NCI-H1694 (cell line): ENCODE measurements at regions not wholly inside any gene's neighbourhood (a gene's known extent, or its start where the extent isn't known, plus 50 kb on each side); places are given as distances from the start of the nearest gene placed in this dataset.

Experiments
- DNase-seq: peaks from one replicate; lab custom pipeline; 2025; lab: John Stamatoyannopoulos, UW

GRCh38 chr14:47857646-47858045, 182.2 kb upstream of the MDGA2 start:
- DNase-seq: no peak

- no peak for DNase-seq
These were observed 176.9 kb upstream of the MDGA2 start for GRCh38 chr14:47852278-47852677.

DNA sequence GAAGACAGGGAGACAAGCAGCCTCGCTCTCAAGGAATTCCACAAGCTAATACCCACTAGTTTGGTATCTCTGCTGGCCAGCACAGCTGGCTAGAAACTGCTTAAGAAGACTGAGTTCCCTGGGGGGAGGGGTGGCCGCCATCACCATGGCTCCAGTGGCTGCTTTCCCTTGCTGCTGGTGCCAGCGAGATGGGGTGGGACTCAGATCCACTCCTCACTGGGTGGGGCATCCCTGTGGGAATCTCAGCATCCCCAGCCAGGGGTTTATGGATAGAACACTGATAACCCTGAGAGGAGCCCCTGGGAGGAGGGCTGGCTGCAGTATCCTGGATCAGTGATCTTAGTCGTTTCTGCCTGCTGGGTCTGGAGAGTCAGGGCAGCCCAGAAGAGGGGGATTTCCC, 170.6 kb upstream of the MDGA2 start:
- DNase-seq: no peak

DNA sequence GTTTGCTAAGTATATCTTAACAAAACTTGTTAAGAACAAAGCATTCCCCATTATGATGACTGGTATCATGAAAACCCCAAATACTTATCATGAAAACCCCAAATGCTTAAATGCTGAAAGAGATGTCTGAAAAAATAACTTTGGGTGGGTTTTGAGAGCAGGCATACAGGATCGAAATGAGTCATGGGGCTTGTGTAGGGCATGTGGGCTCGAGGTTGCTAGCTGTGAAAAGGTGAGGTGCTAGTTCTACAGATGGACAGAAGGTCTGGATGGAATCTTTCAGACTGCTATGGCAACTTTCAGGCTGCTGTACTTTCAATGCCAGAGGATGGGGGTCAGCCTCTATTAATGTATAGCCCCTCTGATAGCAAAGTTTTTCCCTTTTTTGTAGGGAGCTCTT, 167.8 kb upstream of the MDGA2 start:
- DNase-seq: no peak

GRCh38 chr14:47833011-47833410, 157.6 kb upstream of the MDGA2 start:
- no peak for DNase-seq

DNA sequence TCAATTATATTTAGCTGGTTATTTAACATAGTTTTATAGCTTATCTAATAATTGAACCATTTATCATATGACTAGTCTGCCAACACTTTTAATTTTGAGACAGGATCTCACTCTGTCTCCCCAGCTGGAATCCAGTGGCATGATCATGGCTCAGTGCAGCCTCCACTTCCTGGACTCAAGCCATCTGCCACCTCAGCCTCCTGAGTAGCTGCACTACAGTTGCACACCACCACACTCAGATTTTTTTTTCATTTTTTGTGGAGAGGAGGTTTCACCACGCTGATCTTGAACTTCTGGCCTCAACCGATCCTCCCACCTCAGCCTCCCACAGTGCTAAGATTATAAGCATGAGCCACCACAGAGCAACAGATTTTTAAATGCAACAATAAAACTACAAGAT, 151.4 kb upstream of the MDGA2 start:
- no peak for DNase-seq

- DNase-seq: no peak
These were observed 146.9 kb upstream of the MDGA2 start for GRCh38 chr14:47822326-47822725.

DNA sequence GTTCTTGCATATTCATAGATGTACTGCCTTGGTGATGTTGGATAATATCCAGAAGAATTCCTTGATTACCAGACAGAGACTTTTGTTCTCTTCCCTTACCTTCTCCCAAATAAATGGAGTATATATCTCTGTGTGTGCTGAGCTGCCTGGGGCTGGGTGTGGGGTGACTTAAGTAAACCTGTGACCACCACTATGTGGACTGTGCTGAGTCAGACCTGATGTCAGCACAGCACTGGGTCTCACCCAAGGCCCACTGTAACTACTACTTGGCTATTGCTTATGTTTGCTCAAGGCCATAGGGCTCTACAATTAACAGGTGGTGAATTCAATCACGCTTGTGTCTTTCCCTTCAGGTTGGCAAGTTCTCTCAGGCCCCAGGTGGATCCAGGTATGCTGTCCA, 145.7 kb upstream of the MDGA2 start:
- no peak for DNase-seq

DNA sequence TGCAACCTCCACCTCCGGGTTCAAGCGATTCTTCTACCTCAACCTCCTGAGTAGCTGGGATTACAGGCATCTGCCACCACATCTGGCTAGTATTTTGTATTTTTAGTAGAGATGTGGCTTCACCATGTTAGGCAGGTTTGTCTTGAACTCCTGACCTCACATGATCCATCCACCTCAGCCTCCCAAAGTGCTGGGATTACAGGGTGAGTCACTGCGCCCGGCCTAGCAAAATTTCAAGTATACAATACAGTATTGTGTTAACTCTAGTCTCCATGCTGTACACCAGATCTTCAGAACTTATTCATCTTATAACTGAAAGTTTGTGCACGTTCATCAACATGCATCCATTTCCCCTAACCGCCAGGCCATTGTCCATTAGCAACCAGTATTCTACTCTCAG, 115.1 kb upstream of the MDGA2 start:
- no peak for DNase-seq

- no peak for DNase-seq
These were observed 109.7 kb upstream of the MDGA2 start for GRCh38 chr14:47785058-47785457.

DNA sequence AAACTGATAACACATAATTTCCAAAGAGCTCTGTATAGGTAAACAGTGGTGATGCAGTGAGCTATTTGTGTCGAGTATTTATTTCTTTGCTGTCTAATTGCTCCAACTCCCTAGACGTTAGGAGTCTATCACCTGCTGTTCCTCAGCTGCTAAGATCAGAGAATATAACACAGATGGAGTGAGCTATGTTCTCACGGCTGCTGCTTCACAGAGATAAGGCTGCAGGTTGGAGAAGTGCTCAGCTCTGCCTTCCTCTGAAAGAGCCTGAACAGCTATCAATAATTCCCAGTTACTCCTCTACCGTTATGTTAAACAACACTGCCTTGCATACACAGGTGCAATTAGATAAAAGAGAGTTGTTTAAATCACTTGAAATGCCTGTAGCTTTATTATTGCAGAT, 103.2 kb upstream of the MDGA2 start:
- no peak for DNase-seq

GRCh38 chr14:47772652-47773051, 97.2 kb upstream of the MDGA2 start:
- no peak for DNase-seq

- no peak for DNase-seq
These were observed 87.9 kb upstream of the MDGA2 start for GRCh38 chr14:47763188-47763854.

DNA sequence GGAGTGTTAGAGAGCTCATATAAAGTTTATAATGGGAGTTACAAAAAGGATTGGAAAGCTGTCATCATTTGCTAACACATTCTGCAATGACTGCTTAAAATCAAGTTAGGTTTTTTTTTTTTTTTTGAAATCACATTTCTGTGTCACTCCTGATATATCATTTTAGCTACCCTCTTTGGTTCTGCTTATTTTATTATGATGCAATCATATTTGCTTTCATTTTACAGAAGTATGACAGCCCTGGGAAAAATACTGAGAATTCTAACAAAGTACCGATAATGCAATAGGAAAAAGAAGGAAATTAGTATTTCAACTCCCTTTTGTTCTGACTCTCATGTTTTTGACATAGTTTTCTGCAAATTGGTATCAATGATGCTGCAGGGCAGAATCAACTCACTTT, 71.6 kb upstream of the MDGA2 start:
- no peak for DNase-seq

- no peak for DNase-seq
These were observed 68.8 kb upstream of the MDGA2 start for GRCh38 chr14:47744155-47744554.

DNA sequence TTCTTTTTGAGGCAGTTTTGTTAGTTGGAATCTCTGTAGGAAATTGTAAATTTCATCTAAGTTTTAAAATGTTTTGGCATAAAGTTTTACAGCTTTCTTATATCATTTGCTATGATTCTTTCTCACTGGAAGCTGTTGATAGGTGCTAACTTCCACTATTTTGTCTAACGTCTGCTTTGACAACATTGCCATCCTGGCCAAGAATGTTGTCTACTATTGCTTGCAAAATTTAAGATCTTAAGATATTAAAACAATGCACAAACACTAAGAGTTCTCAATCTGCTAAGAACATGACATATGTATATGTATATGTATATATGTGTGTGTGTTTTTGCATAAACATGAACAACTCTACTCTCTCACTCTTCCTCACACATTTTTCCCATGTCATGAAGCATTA, 64.1 kb upstream of the MDGA2 start:
- no peak for DNase-seq

DNA sequence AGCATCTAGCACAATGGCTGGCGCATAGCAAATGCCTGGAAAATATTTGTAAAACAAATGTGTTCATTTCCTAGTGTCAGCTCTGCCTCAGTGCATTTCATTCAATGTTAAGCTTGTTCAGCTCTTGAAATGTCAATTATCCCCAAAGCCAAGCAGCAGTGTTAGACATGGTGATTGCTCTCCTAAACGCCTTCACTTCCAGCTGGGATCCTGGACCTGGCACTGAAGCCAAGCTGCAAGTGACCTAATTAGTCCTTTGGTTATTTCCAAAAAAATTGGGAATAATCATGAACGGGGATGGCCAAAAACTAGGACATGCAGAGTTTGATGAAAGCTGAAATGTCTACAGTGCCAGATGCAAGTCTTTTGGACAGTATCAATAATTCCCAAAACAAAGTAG, 54.9 kb upstream of the MDGA2 start:
- DNase-seq: no peak
